HG03342 (cell line): ENCODE measurements at regions not wholly inside any gene's neighbourhood (a gene's known extent, or its start where the extent isn't known, plus 50 kb on each side); places are given as distances from the start of the nearest gene placed in this dataset.

Experiments
- ATAC-seq: cut with Tn5 transposase; IDR thresholded peaks from one replicate; pipeline ENCODE4 v1.9.1; 2021; ENCODE audit warnings: mild to moderate bottlenecking, moderate library complexity; ENCODE audit not compliant: unreplicated experiment

- no peak for ATAC-seq
Observed at GRCh38 chr15:97071668-97072067, 741.2 kb downstream of the NR2F2 start.

DNA sequence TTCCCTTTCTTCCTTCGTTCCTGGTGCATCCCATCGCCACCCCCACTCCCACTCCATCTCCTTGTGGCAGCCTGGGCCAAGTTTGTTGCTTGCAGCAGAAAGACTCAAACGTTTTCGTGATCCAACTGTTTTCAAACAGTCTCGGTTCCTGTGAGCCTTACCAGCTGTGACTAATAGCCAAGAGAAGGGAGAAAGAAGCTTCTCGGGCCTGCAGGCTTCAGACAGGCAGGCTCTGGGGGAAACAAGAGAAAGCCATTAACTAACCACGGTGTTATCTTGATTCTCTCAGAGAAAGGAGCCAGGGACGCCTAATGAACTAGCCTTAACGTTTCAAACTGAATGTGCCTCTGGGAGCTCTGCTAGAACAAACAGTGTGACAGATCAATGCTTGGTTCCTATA is 742.0 kb downstream of the NR2F2 start:
- no peak for ATAC-seq

DNA sequence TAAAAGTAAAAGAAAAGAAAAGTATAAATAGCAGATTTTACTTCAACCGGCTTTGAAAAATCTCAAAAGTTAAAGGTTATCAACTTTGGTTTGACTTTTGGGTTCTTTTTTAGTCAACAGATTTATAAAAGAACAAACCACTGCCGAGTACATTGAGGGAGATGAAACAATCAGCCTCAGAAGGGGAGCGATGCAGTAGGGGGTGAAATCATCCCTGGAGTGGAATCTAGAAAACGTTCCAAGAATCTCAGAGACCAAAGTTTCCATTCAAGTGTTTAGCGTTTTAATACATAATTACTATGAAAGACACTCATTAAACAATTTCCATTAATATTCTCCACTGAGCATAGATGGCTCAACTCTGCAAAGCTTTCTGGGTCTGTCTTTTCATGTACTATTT is 745.5 kb downstream of the NR2F2 start:
- ATAC-seq = no peak

DNA sequence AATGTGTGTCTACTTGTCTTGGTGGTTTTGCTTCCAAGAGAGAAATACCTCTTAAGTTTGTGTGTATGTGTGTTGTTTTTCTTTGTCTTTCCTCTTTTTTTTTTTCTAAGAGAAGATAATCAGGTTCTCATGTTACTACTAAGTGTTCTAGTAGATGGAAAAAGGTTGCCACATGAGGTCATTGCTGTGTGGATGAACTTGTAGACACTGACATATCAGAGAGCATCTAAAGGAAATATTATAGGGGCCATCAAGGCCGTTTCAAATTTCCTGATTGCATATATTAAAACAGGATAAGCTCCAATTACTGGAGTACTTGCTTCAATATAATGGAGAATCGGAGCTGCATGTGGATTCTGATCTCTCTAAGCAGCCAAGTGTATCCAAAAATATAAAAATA is 747.5 kb downstream of the NR2F2 start:
- ATAC-seq = no peak

DNA sequence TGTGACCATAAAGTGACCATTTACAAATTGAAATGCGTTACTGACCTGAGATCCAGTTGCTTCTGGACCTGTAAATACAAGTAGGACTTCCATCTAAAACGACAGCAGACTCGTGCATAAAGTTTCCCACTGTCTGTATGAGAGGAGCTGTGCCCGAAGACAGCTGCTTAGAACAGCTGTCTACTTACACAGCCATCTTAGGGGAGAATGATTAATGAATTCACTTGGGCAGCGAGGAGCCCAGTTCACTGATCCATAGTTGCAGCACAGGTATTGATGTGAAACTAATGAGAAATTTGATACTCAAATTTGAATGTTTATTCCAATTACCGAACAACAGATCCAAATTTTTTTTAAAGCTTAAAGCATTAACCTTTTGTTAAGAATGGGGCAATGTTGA is 748.1 kb downstream of the NR2F2 start:
- no peak for ATAC-seq

- no peak for ATAC-seq
Observed at GRCh38 chr15:97081666-97082226, 751.2 kb downstream of the NR2F2 start.

GRCh38 chr15:97082830-97083229 is 752.3 kb downstream of the NR2F2 start:
- ATAC-seq = no peak

- ATAC-seq = no peak
Observed at GRCh38 chr15:97084650-97085049, 754.1 kb downstream of the NR2F2 start.

GRCh38 chr15:97085731-97086130 is 755.2 kb downstream of the NR2F2 start:
- ATAC-seq = no peak

GRCh38 chr15:97087006-97087741 is 756.7 kb downstream of the NR2F2 start:
- ATAC-seq = no peak

- ATAC-seq = no peak
Observed at GRCh38 chr15:97091093-97091492, 760.6 kb downstream of the NR2F2 start.

DNA sequence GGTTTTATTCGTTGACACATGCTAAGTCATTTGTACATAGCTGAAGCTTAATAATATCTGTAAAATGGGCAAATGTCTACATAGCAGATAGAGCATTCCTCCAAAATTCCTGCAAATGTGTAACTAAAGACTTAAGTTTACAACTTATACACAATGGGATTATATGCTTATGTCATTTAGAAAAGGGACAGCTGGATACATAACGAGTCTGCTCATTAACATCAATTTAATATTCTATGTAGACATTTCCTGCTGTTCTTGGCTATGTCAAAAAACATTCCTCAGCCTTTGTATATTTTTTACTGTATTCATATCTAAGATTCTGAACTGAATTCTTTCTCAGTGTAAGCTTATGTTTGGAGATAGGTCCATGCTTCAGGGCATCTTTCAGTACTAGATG is 762.2 kb downstream of the NR2F2 start:
- no peak for ATAC-seq

GRCh38 chr15:97096303-97096835 is 765.9 kb downstream of the NR2F2 start:
- no peak for ATAC-seq

GRCh38 chr15:97099040-97099439 is 768.5 kb downstream of the NR2F2 start:
- no peak for ATAC-seq

GRCh38 chr15:97101572-97101971 is 771.1 kb downstream of the NR2F2 start:
- no peak for ATAC-seq

DNA sequence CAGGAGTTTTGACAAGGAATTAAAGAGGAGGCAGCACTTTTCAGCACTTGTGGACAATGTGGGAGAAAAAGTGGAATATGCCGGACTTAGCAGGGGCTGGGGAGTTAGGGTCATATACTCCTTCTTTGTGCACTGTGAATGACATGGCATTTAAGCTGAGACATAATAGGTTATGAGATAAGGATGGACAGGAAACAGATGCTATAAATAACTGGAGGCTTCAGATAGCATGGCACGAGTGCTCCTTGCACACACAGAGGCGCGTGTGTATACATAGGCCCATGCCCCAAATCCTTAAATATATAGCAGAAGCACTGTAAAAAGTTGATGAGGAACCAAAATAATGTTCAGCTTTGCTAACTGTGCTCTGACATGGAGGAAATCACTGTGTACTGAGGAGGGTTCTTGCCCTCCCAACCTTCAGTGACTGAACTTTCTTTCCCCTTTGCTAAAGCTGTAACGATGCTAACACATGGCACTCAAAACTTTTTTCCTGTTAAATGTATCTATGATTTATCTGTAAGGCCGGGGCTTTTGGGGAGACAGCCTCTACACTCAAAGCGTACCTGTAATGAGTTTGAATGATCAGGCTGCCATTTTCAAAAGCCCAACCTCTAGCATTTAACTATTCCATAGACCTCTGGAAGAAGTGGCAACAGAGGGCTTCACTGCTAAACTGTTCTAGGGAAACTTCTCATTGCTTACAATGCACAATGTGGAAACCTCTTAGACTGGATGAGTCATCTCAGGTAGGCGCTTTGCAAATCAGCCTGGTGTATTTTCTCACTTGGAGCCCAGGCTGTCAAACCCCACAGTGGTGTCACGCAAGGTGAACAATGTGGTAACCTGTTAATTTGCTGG is 784.6 kb downstream of the NR2F2 start:
- no peak for ATAC-seq

- ATAC-seq = no peak
Observed at GRCh38 chr15:97115761-97116070, 785.2 kb downstream of the NR2F2 start.

GRCh38 chr15:97124790-97125189 is 794.3 kb downstream of the NR2F2 start:
- ATAC-seq = no peak

- ATAC-seq = no peak
Observed at GRCh38 chr15:97126553-97127233, 796.2 kb downstream of the NR2F2 start.

DNA sequence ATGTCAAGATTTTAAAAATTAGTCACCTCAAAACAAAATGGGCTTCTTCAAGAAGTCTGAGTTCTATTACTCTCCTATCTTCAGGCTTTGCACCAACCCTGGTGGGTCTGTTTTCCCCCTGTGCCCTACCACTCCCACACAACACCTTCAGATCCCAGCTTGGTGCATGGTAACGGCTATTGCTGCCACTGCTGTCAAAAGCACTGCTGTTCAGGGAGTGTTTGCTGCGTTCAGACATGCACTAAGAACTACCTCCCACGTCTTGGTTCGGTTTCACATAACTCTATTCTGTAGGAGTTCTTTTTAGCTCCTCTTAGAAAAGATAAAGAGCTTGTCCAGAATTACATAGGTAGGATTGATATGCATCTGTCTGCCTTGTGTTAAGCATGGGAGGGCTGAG is 799.2 kb downstream of the NR2F2 start:
- ATAC-seq = no peak

DNA sequence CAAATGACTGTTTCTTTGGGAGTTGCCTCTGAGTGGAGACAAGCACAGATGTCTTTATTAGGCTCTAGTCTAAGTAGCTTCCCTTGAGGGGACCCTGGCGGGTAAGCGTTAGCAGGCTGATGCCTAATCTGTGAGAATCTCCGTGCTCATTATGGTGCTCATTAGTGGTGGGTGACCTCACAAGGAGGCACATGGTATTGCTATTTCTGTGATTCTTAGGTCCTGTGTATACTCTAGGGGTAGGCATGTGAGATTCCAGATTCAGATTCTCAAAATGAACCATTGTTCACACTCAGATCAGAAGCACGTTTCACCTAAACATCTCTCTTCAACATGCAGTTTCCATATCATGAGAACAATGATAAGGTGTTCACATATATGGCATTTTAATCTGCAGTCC is 809.7 kb downstream of the NR2F2 start:
- no peak for ATAC-seq
